GM23248 (cell line): ENCODE measurements at regions not wholly inside any gene's neighbourhood (a gene's known extent, or its start where the extent isn't known, plus 50 kb on each side); places are given as distances from the start of the nearest gene placed in this dataset.

Experiments used
- DNase-seq: peaks from one replicate; pipeline ENCODE4 v3.0.0-alpha.2; 2015
- H2AFZ ChIP-seq: fragments of 200-600 bp; sonication (generic); 2 replicates; pipeline ENCODE4 v1.6.1; 2016; ENCODE audit warnings: antibody characterized with exemption
- H3F3A ChIP-seq: fragments of 200-600 bp; sonication (generic); 2 replicates; pipeline ENCODE4 v1.6.1; 2016; ENCODE audit warnings: mild to moderate bottlenecking, antibody characterized with exemption, mixed run types; ENCODE audit not compliant: insufficient read depth
- H3K27ac ChIP-seq: fragments of 200-600 bp; sonication (generic); 2 replicates; pipeline ENCODE4 v1.5.1; 2016; ENCODE audit warnings: mild to moderate bottlenecking
- H3K27me3 ChIP-seq: fragments of 200-600 bp; sonication (generic); replicated peaks from 2 replicates; pipeline ENCODE4 v1.6.1; 2016; ENCODE audit warnings: mild to moderate bottlenecking; ENCODE audit not compliant: insufficient read depth
- H3K36me3 ChIP-seq: fragments of 200-600 bp; sonication (generic); 2 replicates; pipeline ENCODE4 v1.6.1; 2016; ENCODE audit warnings: low read depth, mild to moderate bottlenecking
- H3K4me1 ChIP-seq: fragments of 200-600 bp; sonication (generic); 2 replicates; pipeline ENCODE4 v1.6.1; 2016; ENCODE audit warnings: mild to moderate bottlenecking; ENCODE audit not compliant: insufficient read depth
- H3K4me2 ChIP-seq: fragments of 200-600 bp; sonication (generic); one replicate; pipeline ENCODE4 v1.6.1; 2016; ENCODE audit warnings: mild to moderate bottlenecking; ENCODE audit not compliant: unreplicated experiment
- H3K4me3 ChIP-seq: fragments of 200-600 bp; sonication (generic); 2 replicates; pipeline ENCODE4 v1.5.1; 2016; ENCODE audit warnings: mild to moderate bottlenecking
- H3K79me2 ChIP-seq: fragments of 200-600 bp; sonication (generic); 2 replicates; pipeline ENCODE4 v1.6.1; 2016; ENCODE audit warnings: mild to moderate bottlenecking; ENCODE audit not compliant: insufficient read depth
- H3K9ac ChIP-seq: fragments of 200-600 bp; sonication (generic); 2 replicates; pipeline ENCODE4 v1.6.1; 2016; ENCODE audit warnings: mild to moderate bottlenecking
- H3K9me2 ChIP-seq: fragments of 200-600 bp; sonication (generic); 2 replicates; pipeline ENCODE4 v1.6.1; 2016; ENCODE audit warnings: mixed run types, mild to moderate bottlenecking, moderate library complexity; ENCODE audit not compliant: insufficient read depth
- H3K9me3 ChIP-seq: fragments of 200-600 bp; sonication (generic); one replicate; pipeline ENCODE4 v1.6.1; 2017; ENCODE audit warnings: low read depth
- H4K20me1 ChIP-seq: fragments of 200-600 bp; sonication (generic); 2 replicates; pipeline ENCODE4 v1.6.0; 2016; ENCODE audit not compliant: insufficient read depth
- EZH2 ChIP-seq: fragments of 200-600 bp; sonication (generic); IDR thresholded peaks from 2 replicates; pipeline ENCODE4 v1.6.1; 2018; ENCODE audit warnings: antibody characterized with exemption, mild to moderate bottlenecking; ENCODE audit not compliant: insufficient read depth, poor library complexity, severe bottlenecking
- EZH2phosphoT487 ChIP-seq: fragments of 200-600 bp; sonication (generic); IDR thresholded peaks from 2 replicates; pipeline ENCODE4 v1.6.1; 2018; ENCODE audit warnings: antibody characterized with exemption, moderate library complexity, mild to moderate bottlenecking, low read depth; ENCODE audit not compliant: insufficient read depth
- WGBS, 2 experiments: methylation state at CpG; one replicate each; pipeline ENCODE4 v1.1.6; 2015 to 2017; ENCODE audit warnings: low lambda C conversion rate in 2 of 2, low coverage in 1 of 2; ENCODE audit errors: missing lambda C conversion rate in 2 of 2; 5-methylcytosine and 5-hydroxymethylcytosine counted together
- in situ Hi-C: fragments of 300-500 bp; cut with MboI; formaldehyde crosslinking; loops from 2 replicates; pipeline ENCODE4 v1.15.0; 2020

- Histone ChIP-seq H3K27ac (no peak overlapping the region), H3F3A (peaks cover 5% of the 10 kb centered on the region; the same call in 1 of the 2 replicates), H3K9me2 (no peaks in the 10 kb centered on the region), H3K9ac (no peak overlapping the region), H3K4me1 (peaks cover 6% of the 10 kb centered on the region), H3K27me3 (no peaks in the 10 kb centered on the region), H3K4me3 (no peak overlapping the region), H3K36me3 (no peaks in the 10 kb centered on the region), H3K9me3 (no peaks in the 10 kb centered on the region), H3K79me2 (no peaks in the 10 kb centered on the region), H3K4me2 (no peak overlapping the region), H4K20me1 (no peaks in the 10 kb centered on the region), H2AFZ (no peak overlapping the region)
- TF ChIP-seq EZH2phosphoT487 = no peak
- no peak for TF ChIP-seq EZH2
- DNase-seq = no peak
- 50 to 71% methylated on average over 4 of the region's 4 CpGs for WGBS, 2 experiments
- in situ Hi-C loops = no loop called here
These were observed 313.0 kb upstream of the ZNF608 start for GRCh38 chr5:125059255-125060002.

- TF ChIP-seq EZH2phosphoT487 = no peak
- no peak for TF ChIP-seq EZH2
- H3K27ac ChIP-seq = no peak overlapping the region
- no peak overlapping the region for H3K4me3 ChIP-seq
- no peaks in the 10 kb centered on the region for H3K9me3 ChIP-seq
- no peak for DNase-seq
- in situ Hi-C loops = no loop called here
- peaks cover 13% of the 10 kb centered on the region; the same call in 1 of the 2 replicates for H3F3A ChIP-seq
- H4K20me1 ChIP-seq = no peaks in the 10 kb centered on the region
- no peaks in the 10 kb centered on the region for H3K36me3 ChIP-seq
- no peak overlapping the region for H3K9ac ChIP-seq
- peaks cover 15% of the 10 kb centered on the region for H3K4me1 ChIP-seq
- no peaks in the 10 kb centered on the region for H3K79me2 ChIP-seq
- no peaks in the 10 kb centered on the region for H3K27me3 ChIP-seq
- H2AFZ ChIP-seq = no peak overlapping the region
- no peaks in the 10 kb centered on the region for H3K9me2 ChIP-seq
- H3K4me2 ChIP-seq = no peak overlapping the region
- WGBS, 2 experiments = 95 to 97% methylated on average over 2 of the region's 2 CpGs
These were observed 315.3 kb upstream of the ZNF608 start for GRCh38 chr5:125061726-125062125.

- in situ Hi-C loops = no loop called here
- H3K27me3 ChIP-seq = no peaks in the 10 kb centered on the region
- H3K27ac ChIP-seq = peak overlapping the region; percentile 47
- no peak overlapping the region for H3K4me3 ChIP-seq
- H3F3A ChIP-seq = peaks cover 13% of the 10 kb centered on the region; the same call in 1 of the 2 replicates
- no peaks in the 10 kb centered on the region for H3K9me3 ChIP-seq
- DNase-seq = peak; percentile 77
- H3K4me2 ChIP-seq = peak overlapping the region; percentile 27
- no peaks in the 10 kb centered on the region for H3K36me3 ChIP-seq
- H3K9me2 ChIP-seq = no peaks in the 10 kb centered on the region
- H3K9ac ChIP-seq = peak overlapping the region; percentile 17
- 28 to 32% methylated on average over 8 of the region's 8 CpGs for WGBS, 2 experiments
- TF ChIP-seq EZH2phosphoT487 (no peak), EZH2 (no peak)
- H4K20me1 ChIP-seq = no peaks in the 10 kb centered on the region
- H2AFZ ChIP-seq = peak overlapping the region; percentile 8; the same call in 1 of the 2 replicates
- H3K4me1 ChIP-seq = peaks cover 15% of the 10 kb centered on the region
- H3K79me2 ChIP-seq = no peaks in the 10 kb centered on the region
These were observed 318.4 kb upstream of the ZNF608 start for GRCh38 chr5:125064621-125065438.

- Histone ChIP-seq H3K27ac (no peak overlapping the region), H2AFZ (no peak overlapping the region), H3K36me3 (no peaks in the 10 kb centered on the region), H3K79me2 (no peaks in the 10 kb centered on the region), H3F3A (peaks cover 13% of the 10 kb centered on the region; the same call in 1 of the 2 replicates), H4K20me1 (no peaks in the 10 kb centered on the region), H3K9ac (no peak overlapping the region), H3K4me3 (no peak overlapping the region), H3K4me1 (peaks cover 15% of the 10 kb centered on the region), H3K9me3 (no peaks in the 10 kb centered on the region), H3K4me2 (no peak overlapping the region), H3K27me3 (no peaks in the 10 kb centered on the region), H3K9me2 (no peaks in the 10 kb centered on the region)
- no peak for TF ChIP-seq EZH2
- no peak for TF ChIP-seq EZH2phosphoT487
- in situ Hi-C loops = no loop called here
- 70 to 80% methylated on average over 2 of the region's 2 CpGs for WGBS, 2 experiments
- no peak for DNase-seq
These were observed 319.3 kb upstream of the ZNF608 start for GRCh38 chr5:125065741-125066140.
